Panc1 (cell line): ENCODE measurements at regions not wholly inside any gene's neighbourhood (a gene's known extent, or its start where the extent isn't known, plus 50 kb on each side); places are given as distances from the start of the nearest gene placed in this dataset.

Experiments
- POLR2AphosphoS5 ChIP-seq: IDR thresholded peaks from 2 replicates; pipeline ENCODE4 v1.6.1; 2012; ENCODE audit warnings: mild to moderate bottlenecking, low read depth, low read length, moderate library complexity
- SIN3A ChIP-seq: IDR thresholded peaks from 2 replicates; pipeline ENCODE4 v1.6.1; 2012; ENCODE audit warnings: low read depth, mild to moderate bottlenecking, low read length, moderate library complexity, borderline replicate concordance; ENCODE audit not compliant: insufficient read depth
- TF ChIP-seq, protein P1 (sequence below): fragments of 450-650 bp; IDR thresholded peaks from 2 replicates; pipeline ENCODE4 v1.5.1; 2017; ENCODE audit warnings: mild to moderate bottlenecking
- TF ChIP-seq, protein P2 (sequence below), 2 experiments: IDR thresholded peaks; 2 replicates each; pipeline ENCODE4 v1.6.1; 2011 to 2012; ENCODE audit warnings: low read depth in 2 of 2, control low read depth in 1 of 2, low read length in 1 of 2, mild to moderate bottlenecking in 1 of 2, moderate library complexity in 1 of 2; ENCODE audit not compliant: insufficient read depth in 1 of 2

DNA sequence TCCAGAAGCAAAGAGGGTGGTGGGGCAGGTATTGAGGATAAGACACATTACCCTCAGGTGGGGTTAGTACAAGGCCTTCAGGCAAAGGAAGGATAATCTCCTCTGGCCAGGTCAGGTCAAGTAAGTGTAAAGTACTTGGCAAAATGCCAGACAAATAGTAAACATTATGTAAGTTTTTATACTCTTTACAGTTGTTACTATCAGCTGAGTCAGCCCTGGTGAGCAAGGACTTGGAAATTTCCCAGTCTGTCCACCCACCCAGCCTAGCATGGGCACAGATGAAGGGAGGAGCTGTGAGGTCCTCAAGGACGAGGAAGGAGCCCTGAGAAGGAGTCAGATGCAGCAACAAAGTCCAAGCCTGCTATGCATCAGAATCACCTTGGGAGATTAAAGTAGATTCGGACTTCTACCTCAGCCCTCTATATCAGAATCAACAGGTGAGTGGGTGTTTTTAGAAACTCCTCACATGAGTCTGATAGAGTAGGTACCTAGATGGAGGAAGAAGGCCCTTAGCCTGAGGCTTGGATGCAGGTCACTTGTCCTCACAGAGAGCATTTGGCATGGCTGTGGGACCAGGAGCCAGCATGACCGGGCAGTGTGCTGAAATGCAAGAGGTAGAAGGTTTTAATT lies 50.2 kb upstream of the BARX1 start:
- TF ChIP-seq, protein P1, sequence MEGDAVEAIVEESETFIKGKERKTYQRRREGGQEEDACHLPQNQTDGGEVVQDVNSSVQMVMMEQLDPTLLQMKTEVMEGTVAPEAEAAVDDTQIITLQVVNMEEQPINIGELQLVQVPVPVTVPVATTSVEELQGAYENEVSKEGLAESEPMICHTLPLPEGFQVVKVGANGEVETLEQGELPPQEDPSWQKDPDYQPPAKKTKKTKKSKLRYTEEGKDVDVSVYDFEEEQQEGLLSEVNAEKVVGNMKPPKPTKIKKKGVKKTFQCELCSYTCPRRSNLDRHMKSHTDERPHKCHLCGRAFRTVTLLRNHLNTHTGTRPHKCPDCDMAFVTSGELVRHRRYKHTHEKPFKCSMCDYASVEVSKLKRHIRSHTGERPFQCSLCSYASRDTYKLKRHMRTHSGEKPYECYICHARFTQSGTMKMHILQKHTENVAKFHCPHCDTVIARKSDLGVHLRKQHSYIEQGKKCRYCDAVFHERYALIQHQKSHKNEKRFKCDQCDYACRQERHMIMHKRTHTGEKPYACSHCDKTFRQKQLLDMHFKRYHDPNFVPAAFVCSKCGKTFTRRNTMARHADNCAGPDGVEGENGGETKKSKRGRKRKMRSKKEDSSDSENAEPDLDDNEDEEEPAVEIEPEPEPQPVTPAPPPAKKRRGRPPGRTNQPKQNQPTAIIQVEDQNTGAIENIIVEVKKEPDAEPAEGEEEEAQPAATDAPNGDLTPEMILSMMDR, result no peak
- no peak for TF ChIP-seq SIN3A
- no peak for TF ChIP-seq POLR2AphosphoS5
- TF ChIP-seq, protein P2, sequence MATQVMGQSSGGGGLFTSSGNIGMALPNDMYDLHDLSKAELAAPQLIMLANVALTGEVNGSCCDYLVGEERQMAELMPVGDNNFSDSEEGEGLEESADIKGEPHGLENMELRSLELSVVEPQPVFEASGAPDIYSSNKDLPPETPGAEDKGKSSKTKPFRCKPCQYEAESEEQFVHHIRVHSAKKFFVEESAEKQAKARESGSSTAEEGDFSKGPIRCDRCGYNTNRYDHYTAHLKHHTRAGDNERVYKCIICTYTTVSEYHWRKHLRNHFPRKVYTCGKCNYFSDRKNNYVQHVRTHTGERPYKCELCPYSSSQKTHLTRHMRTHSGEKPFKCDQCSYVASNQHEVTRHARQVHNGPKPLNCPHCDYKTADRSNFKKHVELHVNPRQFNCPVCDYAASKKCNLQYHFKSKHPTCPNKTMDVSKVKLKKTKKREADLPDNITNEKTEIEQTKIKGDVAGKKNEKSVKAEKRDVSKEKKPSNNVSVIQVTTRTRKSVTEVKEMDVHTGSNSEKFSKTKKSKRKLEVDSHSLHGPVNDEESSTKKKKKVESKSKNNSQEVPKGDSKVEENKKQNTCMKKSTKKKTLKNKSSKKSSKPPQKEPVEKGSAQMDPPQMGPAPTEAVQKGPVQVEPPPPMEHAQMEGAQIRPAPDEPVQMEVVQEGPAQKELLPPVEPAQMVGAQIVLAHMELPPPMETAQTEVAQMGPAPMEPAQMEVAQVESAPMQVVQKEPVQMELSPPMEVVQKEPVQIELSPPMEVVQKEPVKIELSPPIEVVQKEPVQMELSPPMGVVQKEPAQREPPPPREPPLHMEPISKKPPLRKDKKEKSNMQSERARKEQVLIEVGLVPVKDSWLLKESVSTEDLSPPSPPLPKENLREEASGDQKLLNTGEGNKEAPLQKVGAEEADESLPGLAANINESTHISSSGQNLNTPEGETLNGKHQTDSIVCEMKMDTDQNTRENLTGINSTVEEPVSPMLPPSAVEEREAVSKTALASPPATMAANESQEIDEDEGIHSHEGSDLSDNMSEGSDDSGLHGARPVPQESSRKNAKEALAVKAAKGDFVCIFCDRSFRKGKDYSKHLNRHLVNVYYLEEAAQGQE (IDR thresholded peaks at IDR 0.05; ENCODE audit: insufficient read depth in 1 of 2, low read depth in 2 of 2, low read length in 1 of 2), result no peak
